ENCODE measurements at regions not wholly inside any gene's neighbourhood (a gene's known extent, or its start where the extent isn't known, plus 50 kb on each side); places are given as distances from the start of the nearest gene placed in this dataset.

DNA sequence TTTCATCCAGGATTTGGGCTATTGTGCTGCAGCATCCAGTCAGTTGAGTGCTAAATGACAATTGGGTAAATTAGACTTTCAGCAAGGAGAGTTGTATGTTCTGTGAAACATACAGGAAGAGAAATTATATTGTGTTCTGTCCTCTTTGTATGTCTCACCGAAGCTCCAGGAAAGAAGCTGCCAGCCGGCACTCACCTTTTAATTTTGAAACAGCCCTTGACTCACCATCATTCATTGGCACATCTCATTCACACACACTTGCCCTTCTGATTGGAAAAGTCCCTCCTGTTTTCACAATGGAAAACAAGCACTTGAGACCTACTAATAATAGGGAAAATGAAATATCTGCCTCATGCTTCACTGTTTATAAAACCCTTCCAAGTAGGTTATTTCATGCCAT, 495.6 kb downstream of the RPS24 start:
- H3K27ac ChIP-seq: no peak overlapping the region
- H3K27me3 ChIP-seq: no peaks in the 10 kb centered on the region
- no peak for DNase-seq
- no peak for TF ChIP-seq POLR2A (IDR thresholded peaks at IDR 0.05)
- TF ChIP-seq, protein P1, sequence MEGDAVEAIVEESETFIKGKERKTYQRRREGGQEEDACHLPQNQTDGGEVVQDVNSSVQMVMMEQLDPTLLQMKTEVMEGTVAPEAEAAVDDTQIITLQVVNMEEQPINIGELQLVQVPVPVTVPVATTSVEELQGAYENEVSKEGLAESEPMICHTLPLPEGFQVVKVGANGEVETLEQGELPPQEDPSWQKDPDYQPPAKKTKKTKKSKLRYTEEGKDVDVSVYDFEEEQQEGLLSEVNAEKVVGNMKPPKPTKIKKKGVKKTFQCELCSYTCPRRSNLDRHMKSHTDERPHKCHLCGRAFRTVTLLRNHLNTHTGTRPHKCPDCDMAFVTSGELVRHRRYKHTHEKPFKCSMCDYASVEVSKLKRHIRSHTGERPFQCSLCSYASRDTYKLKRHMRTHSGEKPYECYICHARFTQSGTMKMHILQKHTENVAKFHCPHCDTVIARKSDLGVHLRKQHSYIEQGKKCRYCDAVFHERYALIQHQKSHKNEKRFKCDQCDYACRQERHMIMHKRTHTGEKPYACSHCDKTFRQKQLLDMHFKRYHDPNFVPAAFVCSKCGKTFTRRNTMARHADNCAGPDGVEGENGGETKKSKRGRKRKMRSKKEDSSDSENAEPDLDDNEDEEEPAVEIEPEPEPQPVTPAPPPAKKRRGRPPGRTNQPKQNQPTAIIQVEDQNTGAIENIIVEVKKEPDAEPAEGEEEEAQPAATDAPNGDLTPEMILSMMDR (IDR thresholded peaks at IDR 0.05): no peak
- no peaks in the 10 kb centered on the region for H3K36me3 ChIP-seq (replicated peaks in 1 of 2)
- H3K9me3 ChIP-seq (replicated peaks in 1 of 3): no peaks in the 10 kb centered on the region
- WGBS, 4 donors: 91 to 97% (median 91%) methylated on average over 2 of the region's 2 CpGs
- no peak overlapping the region for H3K4me3 ChIP-seq
- peaks cover 0 to 8% of the 10 kb centered on the region in 2 donors for H3K4me1 ChIP-seq (replicated peaks in 1 of 2)
- intact Hi-C loops (cut with DNase I): no loop called here

DNA sequence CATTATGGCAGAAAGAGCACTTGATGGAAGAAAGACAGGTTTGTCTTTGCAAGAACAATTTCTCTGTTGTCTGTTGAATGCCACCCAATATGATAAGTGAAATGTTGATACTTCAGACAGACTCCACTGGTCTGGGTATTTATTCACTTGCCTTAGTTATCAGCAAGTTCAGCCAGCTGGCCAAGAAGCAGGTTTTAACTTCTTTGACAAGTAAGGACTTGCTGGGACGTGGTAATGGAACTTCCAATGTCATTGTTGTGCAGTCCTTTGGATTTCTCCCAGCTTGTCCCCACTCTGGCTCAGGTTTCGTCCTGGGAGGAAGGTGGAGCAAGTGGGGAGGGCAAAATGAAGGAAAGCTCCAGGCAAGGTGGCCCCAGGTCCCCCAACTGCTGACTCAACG, 497.4 kb downstream of the RPS24 start:
- Histone ChIP-seq H3K4me3 (no peak overlapping the region), H3K9me3 (replicated peaks in 1 of 3) (no peaks in the 10 kb centered on the region), H3K36me3 (replicated peaks in 1 of 2) (no peaks in the 10 kb centered on the region), H3K27me3 (no peaks in the 10 kb centered on the region), H3K27ac (no peak overlapping the region), H3K4me1 (replicated peaks in 1 of 2) (peaks cover 0 to 8% of the 10 kb centered on the region in 2 donors)
- intact Hi-C loops (cut with DNase I): no loop called here
- TF ChIP-seq, protein P1 (IDR thresholded peaks at IDR 0.05): no peak
- no peak for TF ChIP-seq POLR2A (IDR thresholded peaks at IDR 0.05)
- WGBS, 4 donors: 31 to 58% (median 46%) methylated on average over 2 to 3 of the region's 3 CpGs
- DNase-seq: no peak

DNA sequence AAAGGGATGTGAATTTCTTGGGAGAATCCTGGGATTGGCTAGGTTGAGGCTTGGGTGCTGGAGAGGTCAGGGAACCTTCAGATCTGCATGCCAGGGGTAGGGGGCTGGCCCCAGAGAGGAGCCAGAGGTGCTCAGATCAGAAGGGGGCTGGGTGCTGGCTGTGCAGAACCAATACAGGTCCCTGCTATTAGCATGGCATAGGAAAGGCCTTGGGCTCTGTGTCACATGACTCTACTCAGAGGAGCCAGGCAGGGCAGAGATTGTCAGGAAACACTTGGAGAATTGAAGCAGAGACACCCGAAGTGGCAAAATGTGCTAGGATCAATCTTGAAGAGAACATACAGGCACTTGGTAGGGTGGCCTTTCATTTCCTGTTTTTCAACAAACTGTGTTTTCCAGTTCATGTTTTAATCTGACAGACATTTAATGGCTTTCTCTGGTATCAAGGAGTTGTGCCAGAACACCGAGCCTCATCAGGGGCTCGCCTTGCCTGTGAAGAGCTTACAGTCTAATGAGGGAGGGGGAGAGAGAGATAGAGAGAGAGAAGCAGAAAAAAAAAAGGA, 498.9 kb downstream of the RPS24 start:
- no peaks in the 10 kb centered on the region for H3K9me3 ChIP-seq (replicated peaks in 1 of 3)
- peak in 5 of 7 donors; percentile 27 to 52 (median 41) for DNase-seq
- intact Hi-C loops (cut with DNase I): no loop called here
- H3K4me3 ChIP-seq: no peak overlapping the region
- no peaks in the 10 kb centered on the region for H3K27me3 ChIP-seq
- WGBS, 4 donors: 52 to 71% (median 64%) methylated on average over 3 of the region's 3 CpGs
- H3K4me1 ChIP-seq (replicated peaks in 1 of 2): peaks cover 0 to 8% of the 10 kb centered on the region in 2 donors
- no peak overlapping the region for H3K27ac ChIP-seq
- TF ChIP-seq POLR2A (IDR thresholded peaks at IDR 0.05): no peak
- H3K36me3 ChIP-seq (replicated peaks in 1 of 2): no peaks in the 10 kb centered on the region

DNA sequence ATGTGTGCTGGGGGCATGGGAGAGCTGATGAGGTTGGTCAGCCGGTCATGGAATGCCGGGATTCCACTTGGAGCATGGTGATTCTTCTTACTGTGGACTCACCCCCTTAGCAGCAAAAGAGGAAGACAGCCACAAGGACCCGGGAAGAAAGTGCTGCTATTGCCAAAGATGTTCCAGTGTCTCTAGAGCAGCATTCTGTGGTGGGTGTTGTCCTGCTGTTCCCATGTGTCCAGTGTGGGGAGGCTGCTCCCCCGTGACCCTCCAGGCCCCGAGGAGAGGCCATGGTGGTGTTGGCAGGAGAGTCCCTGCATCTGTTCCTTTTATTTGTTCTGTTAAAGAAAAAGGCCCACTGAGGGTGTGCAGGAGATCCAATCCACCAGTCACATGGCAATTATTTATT, 499.4 kb downstream of the RPS24 start:
- no peak for TF ChIP-seq POLR2A (IDR thresholded peaks at IDR 0.05)
- TF ChIP-seq, protein P1 (IDR thresholded peaks at IDR 0.05): no peak
- 46 to 76% (median 69%) methylated on average over 5 of the region's 5 CpGs for WGBS, 4 donors
- Histone ChIP-seq H3K9me3 (replicated peaks in 1 of 3) (no peaks in the 10 kb centered on the region), H3K4me1 (replicated peaks in 1 of 2) (peaks cover 0 to 8% of the 10 kb centered on the region in 2 donors), H3K4me3 (no peak overlapping the region), H3K27ac (no peak overlapping the region), H3K36me3 (replicated peaks in 1 of 2) (no peaks in the 10 kb centered on the region), H3K27me3 (no peaks in the 10 kb centered on the region)
- intact Hi-C loops (cut with DNase I): no loop called here
- DNase-seq: peak in 3 of 7 donors; percentile 23 to 53 (median 32)

DNA sequence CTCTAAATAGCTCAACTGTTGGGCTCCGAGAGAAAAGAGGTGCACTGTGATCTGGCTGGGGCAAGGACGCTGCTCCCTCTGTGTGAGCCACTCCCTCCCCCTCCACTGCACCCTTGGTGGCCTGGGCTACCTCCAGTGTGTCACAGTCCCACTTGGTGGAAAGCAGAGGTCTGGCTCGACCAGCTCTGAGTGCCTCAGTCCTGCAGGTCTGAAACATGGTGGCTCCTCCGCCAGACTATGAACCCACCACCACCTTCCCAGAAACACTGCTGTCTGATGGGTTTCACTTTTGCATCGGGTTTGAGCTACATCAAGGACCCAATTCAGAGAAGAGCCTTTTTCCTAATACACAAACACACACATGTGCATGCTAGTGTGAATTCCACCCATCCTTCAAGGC, 500.1 kb downstream of the RPS24 start:
- no peaks in the 10 kb centered on the region for H3K9me3 ChIP-seq (replicated peaks in 1 of 3)
- peaks cover 0 to 8% of the 10 kb centered on the region in 2 donors for H3K4me1 ChIP-seq (replicated peaks in 1 of 2)
- intact Hi-C loops (cut with DNase I): no loop called here
- DNase-seq: peak in 1 of 7 donors; percentile 28
- H3K4me3 ChIP-seq: no peak overlapping the region
- H3K27me3 ChIP-seq: no peaks in the 10 kb centered on the region
- no peak for TF ChIP-seq POLR2A (IDR thresholded peaks at IDR 0.05)
- TF ChIP-seq, protein P1 (IDR thresholded peaks at IDR 0.05): no peak
- H3K36me3 ChIP-seq (replicated peaks in 1 of 2): no peaks in the 10 kb centered on the region
- H3K27ac ChIP-seq: no peak overlapping the region
- WGBS, 4 donors: 84 to 95% (median 91%) methylated on average over 4 to 5 of the region's 5 CpGs
